PC-3 (cell line): ENCODE measurements at regions not wholly inside any gene's neighbourhood (a gene's known extent, or its start where the extent isn't known, plus 50 kb on each side); places are given as distances from the start of the nearest gene placed in this dataset.

Experiments used
- EZH2 ChIP-seq: fragments of 300-600 bp; sonication (generic); IDR thresholded peaks from one replicate; pipeline ENCODE4 v1.6.1; 2017; ENCODE audit warnings: antibody characterized with exemption, mild to moderate bottlenecking, low read length; ENCODE audit not compliant: unreplicated experiment
- TF ChIP-seq, protein P1 (sequence below): fragments of 300-600 bp; sonication (generic); conservative IDR thresholded peaks from 2 replicates; pipeline ENCODE4 v1.5.1; 2017; ENCODE audit warnings: antibody characterized with exemption, low read depth, mild to moderate bottlenecking, low read length

DNA sequence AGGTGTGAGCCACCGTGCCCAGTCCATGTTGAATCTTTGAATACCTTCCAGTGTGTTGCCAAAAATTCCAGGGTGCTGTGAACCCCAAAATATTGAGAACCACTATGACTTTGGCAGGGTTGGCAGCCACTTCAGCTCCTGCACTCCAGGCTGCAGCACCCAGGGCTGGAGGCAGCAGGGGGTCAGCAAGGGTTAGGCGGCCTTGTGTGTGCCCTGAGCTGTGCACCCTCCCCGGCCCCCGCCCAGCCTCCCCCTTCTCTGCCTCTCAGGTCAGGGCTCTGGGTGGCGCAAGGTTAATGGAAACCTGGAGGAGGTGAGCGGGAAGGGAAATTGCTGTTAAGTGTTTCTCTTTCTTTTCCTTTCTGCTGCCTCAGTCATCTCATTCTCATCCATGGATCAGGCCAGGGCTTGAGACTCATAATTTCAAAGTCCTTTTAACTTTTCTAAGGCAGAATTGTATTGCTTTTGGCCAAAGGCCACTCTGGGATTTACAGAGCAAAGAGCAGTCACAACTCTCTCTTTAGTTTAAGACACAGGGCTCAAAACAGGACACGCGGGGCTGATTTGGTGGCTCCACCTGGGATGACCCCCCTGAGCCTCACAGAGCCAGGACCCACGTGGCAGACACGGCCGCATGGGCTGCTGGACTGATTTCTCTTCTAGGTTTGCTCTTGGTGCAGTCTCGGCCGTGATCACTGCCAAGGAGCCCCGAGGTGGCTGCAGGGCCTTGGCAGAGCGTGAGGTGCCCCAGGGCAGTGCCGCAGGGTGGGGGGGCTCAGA lies 212.3 kb downstream of the PTPRU start:
- TF ChIP-seq, protein P1, sequence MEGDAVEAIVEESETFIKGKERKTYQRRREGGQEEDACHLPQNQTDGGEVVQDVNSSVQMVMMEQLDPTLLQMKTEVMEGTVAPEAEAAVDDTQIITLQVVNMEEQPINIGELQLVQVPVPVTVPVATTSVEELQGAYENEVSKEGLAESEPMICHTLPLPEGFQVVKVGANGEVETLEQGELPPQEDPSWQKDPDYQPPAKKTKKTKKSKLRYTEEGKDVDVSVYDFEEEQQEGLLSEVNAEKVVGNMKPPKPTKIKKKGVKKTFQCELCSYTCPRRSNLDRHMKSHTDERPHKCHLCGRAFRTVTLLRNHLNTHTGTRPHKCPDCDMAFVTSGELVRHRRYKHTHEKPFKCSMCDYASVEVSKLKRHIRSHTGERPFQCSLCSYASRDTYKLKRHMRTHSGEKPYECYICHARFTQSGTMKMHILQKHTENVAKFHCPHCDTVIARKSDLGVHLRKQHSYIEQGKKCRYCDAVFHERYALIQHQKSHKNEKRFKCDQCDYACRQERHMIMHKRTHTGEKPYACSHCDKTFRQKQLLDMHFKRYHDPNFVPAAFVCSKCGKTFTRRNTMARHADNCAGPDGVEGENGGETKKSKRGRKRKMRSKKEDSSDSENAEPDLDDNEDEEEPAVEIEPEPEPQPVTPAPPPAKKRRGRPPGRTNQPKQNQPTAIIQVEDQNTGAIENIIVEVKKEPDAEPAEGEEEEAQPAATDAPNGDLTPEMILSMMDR: no peak
- no peak for TF ChIP-seq EZH2
